GM12892 (cell line): ENCODE measurements at regions not wholly inside any gene's neighbourhood (a gene's known extent, or its start where the extent isn't known, plus 50 kb on each side); places are given as distances from the start of the nearest gene placed in this dataset.

Source experiments
- POLR2A ChIP-seq: IDR thresholded peaks from 2 replicates; pipeline ENCODE4 v1.6.1; 2011; ENCODE audit warnings: low read depth, low read length, control low read depth
- POLR2AphosphoS5 ChIP-seq: IDR thresholded peaks from 2 replicates; pipeline ENCODE4 v1.6.1; 2011; ENCODE audit warnings: low read depth, low read length, control low read depth
- TAF1 ChIP-seq: IDR thresholded peaks from 2 replicates; pipeline ENCODE4 v1.6.1; 2011; ENCODE audit warnings: low read depth, mild to moderate bottlenecking, control low read depth, low read length, borderline replicate concordance

DNA sequence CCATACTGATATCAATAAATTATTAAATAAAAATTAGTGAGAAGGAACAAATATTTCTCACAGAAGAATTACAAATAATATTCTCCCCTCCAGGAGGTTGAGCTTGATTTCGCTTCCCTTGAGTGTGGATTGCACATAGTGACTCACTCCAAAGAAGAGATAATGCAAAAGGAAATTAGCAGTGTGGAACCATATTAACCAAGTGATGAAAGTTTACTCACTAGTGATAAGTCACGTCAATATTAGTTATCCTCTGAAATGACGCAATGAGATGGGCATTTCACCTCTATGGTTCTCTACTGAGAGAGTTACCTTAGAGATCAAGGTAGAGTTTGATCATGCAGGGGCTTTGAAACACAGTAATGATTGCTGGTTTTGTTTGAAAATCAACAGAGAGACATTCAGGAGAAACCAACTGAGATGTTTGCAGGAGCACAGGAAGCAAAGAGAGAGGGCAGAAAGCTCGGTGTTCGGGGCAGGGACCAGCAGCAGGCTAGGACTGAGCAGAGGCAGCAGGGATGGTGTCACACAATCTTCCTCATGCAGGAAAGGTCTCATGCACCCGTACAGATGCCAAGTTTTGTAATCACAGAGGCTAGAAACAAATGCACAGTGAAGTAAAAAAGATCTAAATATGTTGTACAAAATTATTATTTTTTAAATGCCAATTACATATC lies 634.5 kb downstream of the QKI start:
- TF ChIP-seq POLR2A (no peak), TAF1 (no peak), POLR2AphosphoS5 (no peak)
